ENCODE measurements at regions not wholly inside any gene's neighbourhood (a gene's known extent, or its start where the extent isn't known, plus 50 kb on each side); places are given as distances from the start of the nearest gene placed in this dataset.

DNA sequence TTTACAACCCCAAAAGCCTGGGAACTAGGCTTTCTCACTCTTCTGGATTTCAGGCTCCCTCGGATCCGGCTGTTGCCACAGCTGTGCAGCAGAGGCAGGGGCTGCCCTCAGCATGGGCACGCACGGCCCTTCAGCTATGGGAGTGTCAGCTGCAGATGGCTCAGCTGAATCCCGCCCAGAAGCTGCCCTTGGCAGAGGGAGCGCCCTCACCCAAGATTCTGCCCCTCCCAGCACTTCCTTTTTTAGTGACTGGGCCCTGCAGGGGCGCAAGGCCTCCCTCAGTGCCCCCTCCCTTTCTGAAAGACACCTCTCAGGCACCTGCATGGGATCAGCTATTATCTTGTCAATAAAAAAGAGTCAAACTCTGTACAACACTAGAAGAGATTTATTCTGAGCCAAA lies 67.9 kb upstream of the THBS2 start:
- no peak for TF ChIP-seq TEAD4 (IDR thresholded peaks at IDR 0.05)
- TF ChIP-seq, protein P1, sequence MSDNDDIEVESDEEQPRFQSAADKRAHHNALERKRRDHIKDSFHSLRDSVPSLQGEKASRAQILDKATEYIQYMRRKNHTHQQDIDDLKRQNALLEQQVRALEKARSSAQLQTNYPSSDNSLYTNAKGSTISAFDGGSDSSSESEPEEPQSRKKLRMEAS (IDR thresholded peaks at IDR 0.05): no peak
- no peak for TF ChIP-seq ZBTB7A (IDR thresholded peaks at IDR 0.05; ENCODE audit: low read depth)

DNA sequence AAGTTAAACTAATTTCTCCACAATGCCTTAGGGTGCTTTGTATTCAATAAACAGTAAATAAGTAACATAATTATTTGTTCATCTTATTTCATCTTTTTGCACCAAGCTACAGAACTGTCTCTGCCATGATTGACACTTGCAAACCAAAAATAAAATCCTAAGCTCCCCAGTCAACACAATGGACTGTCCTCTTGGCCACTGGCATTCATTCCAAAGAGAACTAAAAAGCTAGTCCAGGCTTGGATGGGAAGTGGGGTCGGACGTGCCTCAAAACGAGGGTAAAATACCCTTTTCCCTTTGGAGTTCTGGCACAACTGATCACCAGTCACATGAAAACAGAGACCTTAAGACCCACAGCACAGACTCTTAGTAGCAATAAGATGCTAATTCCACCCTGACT lies 66.4 kb upstream of the THBS2 start:
- TF ChIP-seq TAF1 (IDR thresholded peaks at IDR 0.05; ENCODE audit: low read depth) (no peak), ZBTB7A (IDR thresholded peaks at IDR 0.05; ENCODE audit: low read depth) (no peak)

DNA sequence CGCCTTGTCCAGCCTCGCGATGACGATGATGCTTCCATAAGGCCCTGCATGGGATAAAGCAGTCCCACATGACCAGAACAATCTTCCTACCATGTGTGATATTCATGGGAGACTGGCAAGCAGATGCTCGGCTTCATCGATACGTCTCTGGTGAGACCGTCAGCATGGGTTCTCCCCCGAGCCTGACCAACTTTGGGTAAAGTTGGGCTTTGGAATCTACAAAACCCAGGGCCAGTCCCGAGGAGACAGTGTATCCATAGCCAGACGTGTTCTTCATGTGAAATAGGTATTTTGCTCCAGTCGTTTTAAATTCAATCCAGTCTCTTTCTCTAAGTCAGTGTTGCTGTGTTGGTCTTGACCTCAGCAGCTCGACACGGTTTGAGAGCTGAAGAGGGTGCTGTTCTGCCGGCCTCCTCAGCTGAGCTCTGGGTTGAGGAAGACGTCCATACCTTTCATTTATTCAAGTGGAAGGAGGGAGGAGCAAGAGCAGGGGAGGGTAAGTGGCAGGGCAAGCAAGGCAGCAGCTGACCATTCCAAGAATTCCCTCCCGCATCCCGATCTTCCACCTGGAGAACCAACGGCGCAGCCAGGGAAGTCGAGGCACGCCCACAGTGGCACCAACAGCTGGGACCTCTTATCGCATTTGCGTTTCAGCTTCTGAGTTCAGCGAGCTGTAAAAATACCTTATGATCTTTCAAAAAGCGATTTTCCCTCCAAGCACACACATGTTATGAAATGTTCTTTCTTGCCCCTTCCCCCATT lies 64.0 kb upstream of the THBS2 start:
- TF ChIP-seq FOXM1 (IDR thresholded peaks at IDR 0.05; ENCODE audit: borderline replicate concordance, low read depth) (no peak), TCF12 (IDR thresholded peaks at IDR 0.05; ENCODE audit: low read depth) (no peak), CREB1 (IDR thresholded peaks at IDR 0.05; ENCODE audit: low read depth) (no peak), RAD21 (IDR thresholded peaks at IDR 0.05; ENCODE audit: low read depth) (no peak), TEAD4 (IDR thresholded peaks at IDR 0.05) (no peak), CEBPB (IDR thresholded peaks at IDR 0.05) (no peak), EGR1 (IDR thresholded peaks at IDR 0.05) (no peak), ZBTB7A (IDR thresholded peaks at IDR 0.05; ENCODE audit: low read depth) (no peak), TAF1 (IDR thresholded peaks at IDR 0.05; ENCODE audit: low read depth) (no peak), YY1 (IDR thresholded peaks at IDR 0.05; ENCODE audit: low read depth) (no peak), EP300 (IDR thresholded peaks at IDR 0.05; ENCODE audit: borderline replicate concordance) (no peak), NFIC (IDR thresholded peaks at IDR 0.05) (no peak)
- TF ChIP-seq, protein P1 (IDR thresholded peaks at IDR 0.05): no peak
- TF ChIP-seq, protein P2, sequence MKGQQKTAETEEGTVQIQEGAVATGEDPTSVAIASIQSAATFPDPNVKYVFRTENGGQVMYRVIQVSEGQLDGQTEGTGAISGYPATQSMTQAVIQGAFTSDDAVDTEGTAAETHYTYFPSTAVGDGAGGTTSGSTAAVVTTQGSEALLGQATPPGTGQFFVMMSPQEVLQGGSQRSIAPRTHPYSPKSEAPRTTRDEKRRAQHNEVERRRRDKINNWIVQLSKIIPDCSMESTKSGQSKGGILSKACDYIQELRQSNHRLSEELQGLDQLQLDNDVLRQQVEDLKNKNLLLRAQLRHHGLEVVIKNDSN (IDR thresholded peaks at IDR 0.05): no peak
- TF ChIP-seq, protein P3, sequence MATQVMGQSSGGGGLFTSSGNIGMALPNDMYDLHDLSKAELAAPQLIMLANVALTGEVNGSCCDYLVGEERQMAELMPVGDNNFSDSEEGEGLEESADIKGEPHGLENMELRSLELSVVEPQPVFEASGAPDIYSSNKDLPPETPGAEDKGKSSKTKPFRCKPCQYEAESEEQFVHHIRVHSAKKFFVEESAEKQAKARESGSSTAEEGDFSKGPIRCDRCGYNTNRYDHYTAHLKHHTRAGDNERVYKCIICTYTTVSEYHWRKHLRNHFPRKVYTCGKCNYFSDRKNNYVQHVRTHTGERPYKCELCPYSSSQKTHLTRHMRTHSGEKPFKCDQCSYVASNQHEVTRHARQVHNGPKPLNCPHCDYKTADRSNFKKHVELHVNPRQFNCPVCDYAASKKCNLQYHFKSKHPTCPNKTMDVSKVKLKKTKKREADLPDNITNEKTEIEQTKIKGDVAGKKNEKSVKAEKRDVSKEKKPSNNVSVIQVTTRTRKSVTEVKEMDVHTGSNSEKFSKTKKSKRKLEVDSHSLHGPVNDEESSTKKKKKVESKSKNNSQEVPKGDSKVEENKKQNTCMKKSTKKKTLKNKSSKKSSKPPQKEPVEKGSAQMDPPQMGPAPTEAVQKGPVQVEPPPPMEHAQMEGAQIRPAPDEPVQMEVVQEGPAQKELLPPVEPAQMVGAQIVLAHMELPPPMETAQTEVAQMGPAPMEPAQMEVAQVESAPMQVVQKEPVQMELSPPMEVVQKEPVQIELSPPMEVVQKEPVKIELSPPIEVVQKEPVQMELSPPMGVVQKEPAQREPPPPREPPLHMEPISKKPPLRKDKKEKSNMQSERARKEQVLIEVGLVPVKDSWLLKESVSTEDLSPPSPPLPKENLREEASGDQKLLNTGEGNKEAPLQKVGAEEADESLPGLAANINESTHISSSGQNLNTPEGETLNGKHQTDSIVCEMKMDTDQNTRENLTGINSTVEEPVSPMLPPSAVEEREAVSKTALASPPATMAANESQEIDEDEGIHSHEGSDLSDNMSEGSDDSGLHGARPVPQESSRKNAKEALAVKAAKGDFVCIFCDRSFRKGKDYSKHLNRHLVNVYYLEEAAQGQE (IDR thresholded peaks at IDR 0.05; ENCODE audit: low read depth): no peak

DNA sequence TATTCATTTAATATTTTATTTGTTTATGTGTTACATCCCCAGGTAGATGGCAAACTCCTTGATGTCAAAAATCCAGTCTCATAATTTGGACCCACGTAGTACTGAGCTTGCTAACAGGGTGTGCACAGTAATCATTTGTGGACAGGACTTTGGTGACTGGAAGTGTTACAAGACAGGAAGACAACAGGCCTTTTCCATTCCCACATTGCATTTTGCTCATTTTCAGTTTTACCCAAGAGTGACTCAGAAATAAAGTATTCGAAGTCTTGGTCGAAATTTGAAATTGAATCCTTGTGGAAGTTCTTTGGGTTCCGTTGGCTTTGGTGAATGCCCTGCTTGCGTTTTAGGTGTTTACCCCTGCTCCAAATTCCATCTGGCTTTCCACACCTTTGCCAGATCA lies 63.0 kb upstream of the THBS2 start:
- TF ChIP-seq, protein P3 (IDR thresholded peaks at IDR 0.05; ENCODE audit: low read depth): no peak
- TF ChIP-seq YY1 (IDR thresholded peaks at IDR 0.05; ENCODE audit: low read depth) (no peak), CEBPB (IDR thresholded peaks at IDR 0.05) (no peak), EGR1 (IDR thresholded peaks at IDR 0.05) (no peak), TEAD4 (IDR thresholded peaks at IDR 0.05) (no peak), FOXM1 (IDR thresholded peaks at IDR 0.05; ENCODE audit: borderline replicate concordance, low read depth) (no peak), RAD21 (IDR thresholded peaks at IDR 0.05; ENCODE audit: low read depth) (no peak), CREB1 (IDR thresholded peaks at IDR 0.05; ENCODE audit: low read depth) (no peak), TAF1 (IDR thresholded peaks at IDR 0.05; ENCODE audit: low read depth) (no peak), ZBTB7A (IDR thresholded peaks at IDR 0.05; ENCODE audit: low read depth) (no peak), NFIC (IDR thresholded peaks at IDR 0.05) (no peak), TCF12 (IDR thresholded peaks at IDR 0.05; ENCODE audit: low read depth) (no peak), EP300 (IDR thresholded peaks at IDR 0.05; ENCODE audit: borderline replicate concordance) (no peak)
- TF ChIP-seq, protein P2 (IDR thresholded peaks at IDR 0.05): no peak
- TF ChIP-seq, protein P1 (IDR thresholded peaks at IDR 0.05): no peak

DNA sequence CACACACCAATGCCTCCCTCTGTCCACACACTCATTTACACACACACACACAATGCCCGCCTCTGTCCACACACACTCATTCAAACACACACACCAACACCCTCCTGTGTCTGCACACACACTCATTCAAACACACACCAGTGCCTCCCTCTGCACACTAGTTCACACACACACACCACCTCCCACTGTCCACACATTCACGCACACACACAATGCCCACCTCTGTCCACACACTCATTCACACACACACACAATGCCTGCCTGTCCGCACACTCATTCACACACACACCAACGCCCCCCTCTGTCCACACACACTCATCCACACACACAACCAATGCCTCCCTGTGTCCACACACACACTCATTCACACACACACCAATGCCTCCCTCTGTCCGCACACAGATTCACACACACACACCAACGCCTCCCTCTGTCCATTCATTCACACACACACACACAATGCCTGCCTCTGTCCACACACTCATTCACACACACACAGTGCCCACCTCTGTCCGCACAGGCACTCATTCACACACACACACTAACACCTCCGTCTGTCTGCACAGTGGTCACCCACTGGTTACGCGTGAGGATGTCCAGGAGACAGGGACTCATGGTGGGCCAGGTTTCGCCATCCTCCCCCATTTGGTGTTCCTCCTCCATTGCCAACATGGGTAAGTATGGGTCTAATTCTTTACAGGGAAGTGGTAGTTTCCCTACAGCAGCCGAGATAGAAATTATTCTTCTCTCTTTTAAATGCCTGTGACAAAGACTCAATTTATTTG lies 62.4 kb upstream of the THBS2 start:
- TF ChIP-seq CEBPB (IDR thresholded peaks at IDR 0.05): no peak
- TF ChIP-seq NFIC (IDR thresholded peaks at IDR 0.05): no peak
- TF ChIP-seq CREB1 (IDR thresholded peaks at IDR 0.05; ENCODE audit: low read depth): no peak
- no peak for TF ChIP-seq YY1 (IDR thresholded peaks at IDR 0.05; ENCODE audit: low read depth)
- TF ChIP-seq TEAD4 (IDR thresholded peaks at IDR 0.05): no peak
- no peak for TF ChIP-seq EP300 (IDR thresholded peaks at IDR 0.05; ENCODE audit: borderline replicate concordance)
- TF ChIP-seq EGR1 (IDR thresholded peaks at IDR 0.05): no peak
- TF ChIP-seq FOXM1 (IDR thresholded peaks at IDR 0.05; ENCODE audit: borderline replicate concordance, low read depth): no peak
- TF ChIP-seq ZBTB7A (IDR thresholded peaks at IDR 0.05; ENCODE audit: low read depth): no peak
- TF ChIP-seq, protein P1 (IDR thresholded peaks at IDR 0.05): no peak
- TF ChIP-seq RAD21 (IDR thresholded peaks at IDR 0.05; ENCODE audit: low read depth): no peak
- TF ChIP-seq TCF12 (IDR thresholded peaks at IDR 0.05; ENCODE audit: low read depth): no peak
- no peak for TF ChIP-seq TAF1 (IDR thresholded peaks at IDR 0.05; ENCODE audit: low read depth)
- TF ChIP-seq, protein P3 (IDR thresholded peaks at IDR 0.05; ENCODE audit: low read depth): no peak
- TF ChIP-seq, protein P2 (IDR thresholded peaks at IDR 0.05): no peak
